OCI-LY3 (cell line): ENCODE measurements at regions not wholly inside any gene's neighbourhood (a gene's known extent, or its start where the extent isn't known, plus 50 kb on each side); places are given as distances from the start of the nearest gene placed in this dataset.

ENCODE experiments used
- H2AFZ ChIP-seq: fragments of 200-600, 300-600 bp; shearing (Covaris generic); 2 replicates; pipeline ENCODE4 v1.6.0; 2014; ENCODE audit warnings: antibody characterized with exemption, low read depth, low read length
- H3K27ac ChIP-seq: fragments of 200-600, 300-600 bp; sonication (generic); 2 replicates; pipeline ENCODE4 v1.5.1; 2014; ENCODE audit warnings: mild to moderate bottlenecking, low read length, moderate library complexity, mixed read lengths
- H3K27me3 ChIP-seq: fragments of 200-600, 300-600 bp; sonication (generic); 2 replicates; pipeline ENCODE4 v1.6.1; 2014; ENCODE audit warnings: low read depth, low read length, mixed read lengths
- H3K36me3 ChIP-seq: fragments of 200-600, 300-600 bp; sonication (generic); replicated peaks from 2 replicates; pipeline ENCODE3; 2014; ENCODE audit warnings: low read depth, low read length, mixed read lengths
- H3K4me1 ChIP-seq: fragments of 300-600, 200-600 bp; sonication (generic); 2 replicates; pipeline ENCODE4 v1.6.1; 2014; ENCODE audit warnings: low read length, mixed read lengths
- H3K4me2 ChIP-seq: fragments of 200-600, 300-600 bp; sonication (generic); 2 replicates; pipeline ENCODE4 v1.6.1; 2014; ENCODE audit warnings: low read length, mixed read lengths
- H3K4me3 ChIP-seq: fragments of 300-600, 200-600 bp; sonication (generic); 2 replicates; pipeline ENCODE4 v1.5.1; 2014; ENCODE audit warnings: antibody characterized with exemption, mild to moderate bottlenecking, low read length, moderate library complexity
- H3K79me2 ChIP-seq: fragments of 300-600, 200-600 bp; shearing (Covaris generic); 2 replicates; pipeline ENCODE4 v1.6.1; 2014; ENCODE audit warnings: mild to moderate bottlenecking, low read length, mixed read lengths
- H3K9ac ChIP-seq: fragments of 300-600, 200-600 bp; shearing (Covaris generic); 2 replicates; pipeline ENCODE4 v1.6.0; 2014; ENCODE audit warnings: mild to moderate bottlenecking, low read length, moderate library complexity
- H3K9me3 ChIP-seq: fragments of 200-600, 300-600 bp; shearing (Covaris generic); 2 replicates; pipeline ENCODE4 v1.6.1; 2014; ENCODE audit warnings: low read length, mixed read lengths; ENCODE audit not compliant: insufficient read depth
- H4K20me1 ChIP-seq: fragments of 200-600, 300-600 bp; sonication (generic); 2 replicates; pipeline ENCODE4 v1.6.1; 2016; ENCODE audit warnings: low read length, mixed read lengths; ENCODE audit not compliant: insufficient read depth
- CTCF ChIP-seq: fragments of 200-600, 300-600 bp; sonication (generic); IDR thresholded peaks from 2 replicates; pipeline ENCODE4 v1.5.1; 2014; ENCODE audit warnings: antibody characterized with exemption, low read length, low read depth
- EZH2phosphoT487 ChIP-seq: fragments of 200-600 bp; shearing (Covaris generic); IDR thresholded peaks from 2 replicates; pipeline ENCODE4 v1.6.1; 2018; ENCODE audit warnings: antibody characterized with exemption, mixed run types, low read depth

GRCh38 chr1:48123647-48124046, 98.9 kb upstream of the SLC5A9 start:
- H3K36me3 ChIP-seq = no peaks in the 10 kb centered on the region
- no peaks in the 10 kb centered on the region for H4K20me1 ChIP-seq
- no peaks in the 10 kb centered on the region for H3K27me3 ChIP-seq
- no peaks in the 10 kb centered on the region for H3K9me3 ChIP-seq
- no peaks in the 10 kb centered on the region for H3K4me1 ChIP-seq
- H3K27ac ChIP-seq = no peak overlapping the region
- H3K4me2 ChIP-seq = no peak overlapping the region
- no peak overlapping the region for H2AFZ ChIP-seq
- no peak overlapping the region for H3K4me3 ChIP-seq
- no peaks in the 10 kb centered on the region for H3K79me2 ChIP-seq
- H3K9ac ChIP-seq = no peak overlapping the region
- TF ChIP-seq EZH2phosphoT487 = no peak
- TF ChIP-seq CTCF = no peak

- TF ChIP-seq CTCF = no peak
- no peak for TF ChIP-seq EZH2phosphoT487
- Histone ChIP-seq H4K20me1 (no peaks in the 10 kb centered on the region), H3K36me3 (no peaks in the 10 kb centered on the region), H3K9me3 (no peaks in the 10 kb centered on the region), H3K4me2 (no peak overlapping the region), H3K79me2 (no peaks in the 10 kb centered on the region), H2AFZ (no peak overlapping the region), H3K4me1 (no peaks in the 10 kb centered on the region), H3K9ac (no peak overlapping the region), H3K27me3 (no peaks in the 10 kb centered on the region), H3K4me3 (no peak overlapping the region), H3K27ac (no peak overlapping the region)
Measured at GRCh38 chr1:48121955-48122354, 100.6 kb upstream of the SLC5A9 start.

GRCh38 chr1:48120621-48121020, 101.9 kb upstream of the SLC5A9 start:
- TF ChIP-seq EZH2phosphoT487 (no peak), CTCF (no peak)
- Histone ChIP-seq H3K4me2 (no peak overlapping the region), H2AFZ (no peak overlapping the region), H3K27ac (no peak overlapping the region), H3K4me3 (no peak overlapping the region), H3K36me3 (no peaks in the 10 kb centered on the region), H3K9ac (no peak overlapping the region), H3K9me3 (no peaks in the 10 kb centered on the region), H3K79me2 (no peaks in the 10 kb centered on the region), H4K20me1 (no peaks in the 10 kb centered on the region), H3K4me1 (no peaks in the 10 kb centered on the region), H3K27me3 (no peaks in the 10 kb centered on the region)

- no peak overlapping the region for H2AFZ ChIP-seq
- TF ChIP-seq EZH2phosphoT487 = no peak
- TF ChIP-seq CTCF = no peak
- no peaks in the 10 kb centered on the region for H3K36me3 ChIP-seq
- H3K4me2 ChIP-seq = no peak overlapping the region
- H3K79me2 ChIP-seq = no peaks in the 10 kb centered on the region
- no peak overlapping the region for H3K9ac ChIP-seq
- no peaks in the 10 kb centered on the region for H3K27me3 ChIP-seq
- no peak overlapping the region for H3K4me3 ChIP-seq
- H3K27ac ChIP-seq = no peak overlapping the region
- H3K4me1 ChIP-seq = no peaks in the 10 kb centered on the region
- H3K9me3 ChIP-seq = no peaks in the 10 kb centered on the region
- H4K20me1 ChIP-seq = no peaks in the 10 kb centered on the region
Measured at GRCh38 chr1:48115835-48116234, 106.7 kb upstream of the SLC5A9 start.
